ENCODE measurements at regions not wholly inside any gene's neighbourhood (a gene's known extent, or its start where the extent isn't known, plus 50 kb on each side); places are given as distances from the start of the nearest gene placed in this dataset.

DNA sequence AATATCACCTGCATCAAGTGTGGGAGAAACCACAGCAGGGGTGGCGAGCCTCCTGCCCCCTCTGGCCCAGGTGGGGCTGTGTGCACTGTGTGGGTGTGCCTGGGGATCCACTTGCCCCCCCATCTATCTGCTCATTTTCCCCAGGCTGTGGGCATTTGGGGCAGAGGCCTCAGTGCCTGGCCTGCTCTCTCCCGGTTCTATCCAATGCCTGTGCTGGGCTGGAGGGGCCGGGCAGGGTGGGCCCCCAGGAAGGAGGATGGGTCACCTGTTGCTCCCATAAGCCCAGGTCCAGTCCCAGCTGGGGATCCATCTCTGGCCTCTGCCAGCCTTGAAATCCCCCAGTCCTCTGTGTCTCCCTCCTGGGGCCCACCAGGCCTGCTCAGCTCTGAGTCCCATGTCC, 105.6 kb downstream of the TMEM121 start:
- TF ChIP-seq, protein P1, sequence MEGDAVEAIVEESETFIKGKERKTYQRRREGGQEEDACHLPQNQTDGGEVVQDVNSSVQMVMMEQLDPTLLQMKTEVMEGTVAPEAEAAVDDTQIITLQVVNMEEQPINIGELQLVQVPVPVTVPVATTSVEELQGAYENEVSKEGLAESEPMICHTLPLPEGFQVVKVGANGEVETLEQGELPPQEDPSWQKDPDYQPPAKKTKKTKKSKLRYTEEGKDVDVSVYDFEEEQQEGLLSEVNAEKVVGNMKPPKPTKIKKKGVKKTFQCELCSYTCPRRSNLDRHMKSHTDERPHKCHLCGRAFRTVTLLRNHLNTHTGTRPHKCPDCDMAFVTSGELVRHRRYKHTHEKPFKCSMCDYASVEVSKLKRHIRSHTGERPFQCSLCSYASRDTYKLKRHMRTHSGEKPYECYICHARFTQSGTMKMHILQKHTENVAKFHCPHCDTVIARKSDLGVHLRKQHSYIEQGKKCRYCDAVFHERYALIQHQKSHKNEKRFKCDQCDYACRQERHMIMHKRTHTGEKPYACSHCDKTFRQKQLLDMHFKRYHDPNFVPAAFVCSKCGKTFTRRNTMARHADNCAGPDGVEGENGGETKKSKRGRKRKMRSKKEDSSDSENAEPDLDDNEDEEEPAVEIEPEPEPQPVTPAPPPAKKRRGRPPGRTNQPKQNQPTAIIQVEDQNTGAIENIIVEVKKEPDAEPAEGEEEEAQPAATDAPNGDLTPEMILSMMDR (IDR thresholded peaks at IDR 0.05) = no peak
- TF ChIP-seq POLR2A (IDR thresholded peaks at IDR 0.05) = no peak

Measured in testis (tissue), 2 donors.